ENCODE measurements at regions not wholly inside any gene's neighbourhood (a gene's known extent, or its start where the extent isn't known, plus 50 kb on each side); places are given as distances from the start of the nearest gene placed in this dataset.

- no peak for DNase-seq (ENCODE audit: low spot score in 2 of 2)
- no peaks in the 10 kb centered on the region for H3K9me3 ChIP-seq
- no peaks in the 10 kb centered on the region for H3K27me3 ChIP-seq
- peaks cover 0 to 20% of the 10 kb centered on the region in 2 donors for H3K4me1 ChIP-seq
- intact Hi-C loops (cut with DNase I): no loop called here
- peak overlapping the region; percentile 10 to 41 for H3K4me3 ChIP-seq
- no peak for TF ChIP-seq CTCF (IDR thresholded peaks at IDR 0.05)
- H3K27ac ChIP-seq: peak overlapping the region; percentile 81 to 92
- no peaks in the 10 kb centered on the region for H3K36me3 ChIP-seq
Observed at GRCh38 chr1:59013928-59014279, 230.1 kb upstream of the JUN start.

DNA sequence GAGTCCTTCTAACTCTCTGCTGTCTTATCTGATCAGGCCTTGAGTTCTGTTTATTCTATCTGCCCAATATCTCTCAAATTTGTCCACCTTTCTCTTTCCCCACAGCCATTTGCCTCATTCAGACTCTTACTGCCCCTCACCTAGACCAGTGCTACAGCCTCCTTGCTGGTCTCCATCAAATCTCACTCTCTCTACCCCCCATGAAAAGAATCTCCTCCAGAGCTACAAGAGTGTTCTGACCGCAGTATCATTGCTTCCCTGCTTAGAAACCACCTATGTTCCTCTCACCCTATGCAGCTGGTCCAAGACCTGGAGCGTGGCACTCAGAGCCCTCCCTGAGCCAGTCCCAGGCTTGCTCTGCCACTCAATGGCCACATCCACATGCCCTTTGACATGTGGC is 231.0 kb upstream of the JUN start:
- H3K36me3 ChIP-seq: no peaks in the 10 kb centered on the region
- H3K9me3 ChIP-seq: no peaks in the 10 kb centered on the region
- no peak for DNase-seq (ENCODE audit: low spot score in 2 of 2)
- H3K27me3 ChIP-seq: no peaks in the 10 kb centered on the region
- peaks cover 0 to 24% of the 10 kb centered on the region in 2 donors for H3K4me1 ChIP-seq
- H3K27ac ChIP-seq: no peak overlapping the region
- TF ChIP-seq CTCF (IDR thresholded peaks at IDR 0.05): no peak
- intact Hi-C loops (cut with DNase I): loop anchor here (5.0 kb wide), 1 partner anchor 228 kb away; no protein-coding TSS in a partner anchor
- H3K4me3 ChIP-seq: no peak overlapping the region

GRCh38 chr1:59015708-59016107 is 231.9 kb upstream of the JUN start:
- Histone ChIP-seq H3K27me3 (no peaks in the 10 kb centered on the region), H3K36me3 (no peaks in the 10 kb centered on the region), H3K9me3 (no peaks in the 10 kb centered on the region), H3K4me3 (no peak overlapping the region), H3K4me1 (peaks cover 0 to 27% of the 10 kb centered on the region in 2 donors), H3K27ac (no peak overlapping the region)
- TF ChIP-seq CTCF (IDR thresholded peaks at IDR 0.05): no peak
- intact Hi-C loops (cut with DNase I): loop anchor here (5.0 kb wide), 1 partner anchor 228 kb away; no protein-coding TSS in a partner anchor
- no peak for DNase-seq (ENCODE audit: low spot score in 2 of 2)

DNA sequence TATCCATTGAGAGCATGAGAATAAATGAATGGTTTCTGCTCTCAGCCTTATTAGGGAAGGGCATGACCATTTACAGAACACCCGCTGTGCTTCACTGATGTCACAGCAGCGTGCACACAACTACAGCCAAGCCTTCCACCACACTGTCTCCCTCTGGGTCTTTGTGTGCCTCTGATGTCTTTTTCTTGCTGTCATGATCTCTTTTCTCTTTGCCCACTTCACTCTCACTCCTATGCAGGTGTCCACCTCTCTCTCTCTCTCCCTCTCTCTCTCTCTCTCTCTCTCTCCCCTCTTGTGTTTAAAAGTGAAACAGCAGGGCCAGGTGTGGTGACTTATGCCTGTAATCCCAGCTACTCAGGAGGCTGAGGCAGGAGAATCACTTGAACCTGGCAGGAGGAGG is 232.5 kb upstream of the JUN start:
- DNase-seq (ENCODE audit: low spot score in 2 of 2): no peak
- intact Hi-C loops (cut with DNase I): loop anchor here (5.0 kb wide), 1 partner anchor 229 kb away; no protein-coding TSS in a partner anchor
- no peak overlapping the region for H3K27ac ChIP-seq

GRCh38 chr1:59017501-59018231 is 233.8 kb upstream of the JUN start:
- intact Hi-C loops (cut with DNase I): loop anchor here (5.0 kb wide), 1 partner anchor 230 kb away; no protein-coding TSS in a partner anchor
- Histone ChIP-seq H3K36me3 (no peaks in the 10 kb centered on the region), H3K4me3 (no peak overlapping the region), H3K9me3 (no peaks in the 10 kb centered on the region), H3K27ac (no peak overlapping the region), H3K27me3 (no peaks in the 10 kb centered on the region), H3K4me1 (peaks cover 0 to 26% of the 10 kb centered on the region in 2 donors)
- TF ChIP-seq CTCF (IDR thresholded peaks at IDR 0.05): no peak
- DNase-seq (ENCODE audit: low spot score in 2 of 2): no peak

More for the DNA sequence above, 232.5 kb upstream of the JUN start:
- no peak overlapping the region for H3K4me3 ChIP-seq
- H3K9me3 ChIP-seq: no peaks in the 10 kb centered on the region
- no peaks in the 10 kb centered on the region for H3K36me3 ChIP-seq
- H3K4me1 ChIP-seq: peaks cover 0 to 27% of the 10 kb centered on the region in 2 donors
- no peak for TF ChIP-seq CTCF (IDR thresholded peaks at IDR 0.05)
- H3K27me3 ChIP-seq: no peaks in the 10 kb centered on the region

All from ascending aorta (tissue), 2 donors.